ENCODE measurements at regions not wholly inside any gene's neighbourhood (a gene's known extent, or its start where the extent isn't known, plus 50 kb on each side); places are given as distances from the start of the nearest gene placed in this dataset.

- Histone ChIP-seq H3K9me3 (ENCODE audit: insufficient read depth, low read length) (no peaks in the 10 kb centered on the region), H3K27me3 (ENCODE audit: insufficient read depth, insufficient read length) (peaks cover 3% of the 10 kb centered on the region), H3K4me3 (ENCODE audit: insufficient read length, low read depth) (no peak overlapping the region), H3K4me1 (ENCODE audit: insufficient read depth, insufficient read length) (no peaks in the 10 kb centered on the region), H3K36me3 (ENCODE audit: insufficient read depth, insufficient read length, low read length) (no peaks in the 10 kb centered on the region), H3K9ac (ENCODE audit: insufficient read length, low read depth) (no peak overlapping the region)
- DNase-seq (ENCODE audit: low read depth, low spot score) = no peak
- TF ChIP-seq ZNF274 (IDR thresholded peaks at IDR 0.05; ENCODE audit: low read depth, low read length) = no peak
- TF ChIP-seq SUZ12 (IDR thresholded peaks at IDR 0.05; ENCODE audit: extremely low read depth, insufficient read depth, insufficient read length) = no peak
- no peak for TF ChIP-seq YY1 (IDR thresholded peaks at IDR 0.05; ENCODE audit: insufficient read depth, insufficient read length)
These were observed 83.8 kb upstream of the JAK1 start for GRCh38 chr1:65049941-65050713.

GRCh38 chr1:65050735-65051134 lies 84.4 kb upstream of the JAK1 start:
- no peaks in the 10 kb centered on the region for H3K9me3 ChIP-seq (ENCODE audit: insufficient read depth, low read length)
- TF ChIP-seq YY1 (IDR thresholded peaks at IDR 0.05; ENCODE audit: insufficient read depth, insufficient read length) (no peak), SUZ12 (IDR thresholded peaks at IDR 0.05; ENCODE audit: extremely low read depth, insufficient read depth, insufficient read length) (no peak), ZNF274 (IDR thresholded peaks at IDR 0.05; ENCODE audit: low read depth, low read length) (no peak)
- no peak overlapping the region for H3K9ac ChIP-seq (ENCODE audit: insufficient read length, low read depth)
- no peaks in the 10 kb centered on the region for H3K36me3 ChIP-seq (ENCODE audit: insufficient read depth, insufficient read length, low read length)
- no peaks in the 10 kb centered on the region for H3K27me3 ChIP-seq (ENCODE audit: insufficient read depth, insufficient read length)
- DNase-seq (ENCODE audit: low read depth, low spot score) = no peak
- no peak overlapping the region for H3K4me3 ChIP-seq (ENCODE audit: insufficient read length, low read depth)
- H3K4me1 ChIP-seq (ENCODE audit: insufficient read depth, insufficient read length) = no peaks in the 10 kb centered on the region

- DNase-seq (ENCODE audit: low read depth, low spot score) = no peak
- H3K36me3 ChIP-seq (ENCODE audit: insufficient read depth, insufficient read length, low read length) = peaks cover 4% of the 10 kb centered on the region
- TF ChIP-seq ZNF274 (IDR thresholded peaks at IDR 0.05; ENCODE audit: low read depth, low read length) (no peak), SUZ12 (IDR thresholded peaks at IDR 0.05; ENCODE audit: extremely low read depth, insufficient read depth, insufficient read length) (no peak), YY1 (IDR thresholded peaks at IDR 0.05; ENCODE audit: insufficient read depth, insufficient read length) (no peak)
These were observed 88.1 kb upstream of the JAK1 start for GRCh38 chr1:65054481-65054880.

GRCh38 chr1:65055747-65056146 lies 89.4 kb upstream of the JAK1 start:
- no peaks in the 10 kb centered on the region for H3K9me3 ChIP-seq (ENCODE audit: insufficient read depth, low read length)
- no peak for DNase-seq (ENCODE audit: low read depth, low spot score)

More at GRCh38 chr1:65054481-65054880, 88.1 kb upstream of the JAK1 start:
- no peaks in the 10 kb centered on the region for H3K27me3 ChIP-seq (ENCODE audit: insufficient read depth, insufficient read length)
- H3K9ac ChIP-seq (ENCODE audit: insufficient read length, low read depth) = no peak overlapping the region
- H3K9me3 ChIP-seq (ENCODE audit: insufficient read depth, low read length) = no peaks in the 10 kb centered on the region
- H3K4me3 ChIP-seq (ENCODE audit: insufficient read length, low read depth) = no peak overlapping the region
- no peaks in the 10 kb centered on the region for H3K4me1 ChIP-seq (ENCODE audit: insufficient read depth, insufficient read length)

GRCh38 chr1:65056234-65056633 lies 89.9 kb upstream of the JAK1 start:
- Histone ChIP-seq H3K36me3 (ENCODE audit: insufficient read depth, insufficient read length, low read length) (peaks cover 4% of the 10 kb centered on the region), H3K4me1 (ENCODE audit: insufficient read depth, insufficient read length) (no peaks in the 10 kb centered on the region), H3K27me3 (ENCODE audit: insufficient read depth, insufficient read length) (no peaks in the 10 kb centered on the region), H3K9ac (ENCODE audit: insufficient read length, low read depth) (no peak overlapping the region), H3K4me3 (ENCODE audit: insufficient read length, low read depth) (no peak overlapping the region), H3K9me3 (ENCODE audit: insufficient read depth, low read length) (no peaks in the 10 kb centered on the region)
- TF ChIP-seq ZNF274 (IDR thresholded peaks at IDR 0.05; ENCODE audit: low read depth, low read length) = no peak
- no peak for TF ChIP-seq SUZ12 (IDR thresholded peaks at IDR 0.05; ENCODE audit: extremely low read depth, insufficient read depth, insufficient read length)
- TF ChIP-seq YY1 (IDR thresholded peaks at IDR 0.05; ENCODE audit: insufficient read depth, insufficient read length) = no peak
- no peak for DNase-seq (ENCODE audit: low read depth, low spot score)

More at GRCh38 chr1:65055747-65056146, 89.4 kb upstream of the JAK1 start:
- Histone ChIP-seq H3K36me3 (ENCODE audit: insufficient read depth, insufficient read length, low read length) (peaks cover 4% of the 10 kb centered on the region), H3K27me3 (ENCODE audit: insufficient read depth, insufficient read length) (no peaks in the 10 kb centered on the region), H3K4me1 (ENCODE audit: insufficient read depth, insufficient read length) (no peaks in the 10 kb centered on the region), H3K4me3 (ENCODE audit: insufficient read length, low read depth) (no peak overlapping the region), H3K9ac (ENCODE audit: insufficient read length, low read depth) (no peak overlapping the region)
- no peak for TF ChIP-seq SUZ12 (IDR thresholded peaks at IDR 0.05; ENCODE audit: extremely low read depth, insufficient read depth, insufficient read length)
- TF ChIP-seq YY1 (IDR thresholded peaks at IDR 0.05; ENCODE audit: insufficient read depth, insufficient read length) = no peak
- TF ChIP-seq ZNF274 (IDR thresholded peaks at IDR 0.05; ENCODE audit: low read depth, low read length) = no peak

GRCh38 chr1:65056866-65057265 lies 90.5 kb upstream of the JAK1 start:
- no peaks in the 10 kb centered on the region for H3K27me3 ChIP-seq (ENCODE audit: insufficient read depth, insufficient read length)
- no peak overlapping the region for H3K4me3 ChIP-seq (ENCODE audit: insufficient read length, low read depth)
- H3K9ac ChIP-seq (ENCODE audit: insufficient read length, low read depth) = no peak overlapping the region
- H3K36me3 ChIP-seq (ENCODE audit: insufficient read depth, insufficient read length, low read length) = peaks cover 4% of the 10 kb centered on the region
- H3K9me3 ChIP-seq (ENCODE audit: insufficient read depth, low read length) = no peaks in the 10 kb centered on the region
- TF ChIP-seq YY1 (IDR thresholded peaks at IDR 0.05; ENCODE audit: insufficient read depth, insufficient read length) (no peak), SUZ12 (IDR thresholded peaks at IDR 0.05; ENCODE audit: extremely low read depth, insufficient read depth, insufficient read length) (no peak), ZNF274 (IDR thresholded peaks at IDR 0.05; ENCODE audit: low read depth, low read length) (no peak)
- H3K4me1 ChIP-seq (ENCODE audit: insufficient read depth, insufficient read length) = no peaks in the 10 kb centered on the region
- no peak for DNase-seq (ENCODE audit: low read depth, low spot score)

GRCh38 chr1:65059930-65060538 lies 88.0 kb upstream of the AK4 start:
- no peak for DNase-seq (ENCODE audit: low read depth, low spot score)
- no peak for TF ChIP-seq SUZ12 (IDR thresholded peaks at IDR 0.05; ENCODE audit: extremely low read depth, insufficient read depth, insufficient read length)
- no peak for TF ChIP-seq YY1 (IDR thresholded peaks at IDR 0.05; ENCODE audit: insufficient read depth, insufficient read length)
- TF ChIP-seq ZNF274 (IDR thresholded peaks at IDR 0.05; ENCODE audit: low read depth, low read length) = no peak
- no peak overlapping the region for H3K9ac ChIP-seq (ENCODE audit: insufficient read length, low read depth)
- H3K4me1 ChIP-seq (ENCODE audit: insufficient read depth, insufficient read length) = peaks cover 1% of the 10 kb centered on the region
- H3K4me3 ChIP-seq (ENCODE audit: insufficient read length, low read depth) = no peak overlapping the region
- H3K9me3 ChIP-seq (ENCODE audit: insufficient read depth, low read length) = no peaks in the 10 kb centered on the region
- peaks cover 11% of the 10 kb centered on the region for H3K27me3 ChIP-seq (ENCODE audit: insufficient read depth, insufficient read length)
- peaks cover 4% of the 10 kb centered on the region for H3K36me3 ChIP-seq (ENCODE audit: insufficient read depth, insufficient read length, low read length)

Data from NT2/D1 (cell line).